Astrocyte (in vitro differentiated cells and primary cell): ENCODE measurements at regions not wholly inside any gene's neighbourhood (a gene's known extent, or its start where the extent isn't known, plus 50 kb on each side); places are given as distances from the start of the nearest gene placed in this dataset.

ENCODE experiments used
- DNase-seq: peaks from one replicate; pipeline ENCODE4 v3.0.0-alpha.2; 2010; ENCODE audit warnings: low read depth
- FAIRE-seq: peaks from 2 replicates; lab custom pipeline; 2011; peaks lifted over from hg19 to GRCh38; lab: Jason Lieb, UNC
- H2AFZ ChIP-seq: 2 replicates; pipeline ENCODE4 v1.6.0; 2012; ENCODE audit warnings: low read depth, low read length, inconsistent platforms
- H3K27ac ChIP-seq: 2 replicates; pipeline ENCODE4 v1.5.1; 2011; ENCODE audit warnings: low read depth, low read length, inconsistent platforms
- H3K27me3 ChIP-seq: 2 replicates; pipeline ENCODE4 v1.6.0; 2011; ENCODE audit warnings: low read length, inconsistent platforms; ENCODE audit not compliant: insufficient read depth
- H3K36me3 ChIP-seq: 2 replicates; pipeline ENCODE4 v1.5.1; 2011; ENCODE audit warnings: low read length, inconsistent platforms; ENCODE audit not compliant: insufficient read depth
- H3K4me1 ChIP-seq: 2 replicates; pipeline ENCODE4 v1.5.1; 2011; ENCODE audit warnings: low read length, inconsistent platforms; ENCODE audit not compliant: insufficient read depth
- H3K4me2 ChIP-seq: 2 replicates; pipeline ENCODE4 v1.6.0; 2012; ENCODE audit warnings: low read length, inconsistent platforms
- H3K4me3 ChIP-seq: 2 replicates; pipeline ENCODE4 v1.5.1; 2011; ENCODE audit warnings: low read depth, mild to moderate bottlenecking, low read length, inconsistent platforms; ENCODE audit not compliant: insufficient read depth
- H3K79me2 ChIP-seq: 2 replicates; pipeline ENCODE4 v1.6.0; 2012; ENCODE audit warnings: mild to moderate bottlenecking, low read length, inconsistent platforms; ENCODE audit not compliant: insufficient read depth
- H3K9ac ChIP-seq: 2 replicates; pipeline ENCODE4 v1.6.0; 2012; ENCODE audit warnings: mild to moderate bottlenecking, low read length, inconsistent platforms
- H3K9me3 ChIP-seq: 2 replicates; pipeline ENCODE4 v1.5.1; 2012; ENCODE audit warnings: low read depth, mild to moderate bottlenecking, low read length, inconsistent platforms; ENCODE audit not compliant: insufficient read depth
- H4K20me1 ChIP-seq: 2 replicates; pipeline ENCODE4 v1.6.0; 2012; ENCODE audit warnings: low read length, inconsistent platforms; ENCODE audit not compliant: insufficient read depth
- H3K27ac Mint-ChIP-seq: one replicate; pipeline ENCODE4 v1.8.0; 2021; ENCODE audit warnings: mild to moderate bottlenecking, mixed read lengths; ENCODE audit not compliant: unreplicated experiment
- H3K27me3 Mint-ChIP-seq: one replicate; pipeline ENCODE4 v1.8.0; 2021; ENCODE audit warnings: low read depth, mixed read lengths; ENCODE audit not compliant: unreplicated experiment
- H3K36me3 Mint-ChIP-seq: one replicate; pipeline ENCODE4 v1.8.0; 2021; ENCODE audit warnings: low read depth, mixed read lengths; ENCODE audit not compliant: unreplicated experiment
- H3K4me1 Mint-ChIP-seq: one replicate; pipeline ENCODE4 v1.8.0; 2021; ENCODE audit warnings: low read depth, mixed read lengths; ENCODE audit not compliant: unreplicated experiment
- H3K4me3 Mint-ChIP-seq: one replicate; pipeline ENCODE4 v1.8.0; 2021; ENCODE audit warnings: mild to moderate bottlenecking, moderate library complexity, mixed read lengths; ENCODE audit not compliant: unreplicated experiment
- H3K9me3 Mint-ChIP-seq: one replicate; pipeline ENCODE4 v1.8.0; 2021; ENCODE audit warnings: mild to moderate bottlenecking, mixed read lengths; ENCODE audit not compliant: unreplicated experiment
- CTCF ChIP-seq: IDR thresholded peaks from 2 replicates; pipeline ENCODE4 v1.5.1; 2011; ENCODE audit warnings: low read depth, mild to moderate bottlenecking, inconsistent platforms, low read length, moderate library complexity; ENCODE audit not compliant: insufficient read depth
- EZH2 ChIP-seq: IDR thresholded peaks from 2 replicates; pipeline ENCODE4 v1.6.1; 2012; ENCODE audit warnings: mild to moderate bottlenecking, low read length, inconsistent platforms; ENCODE audit not compliant: insufficient read depth

DNA sequence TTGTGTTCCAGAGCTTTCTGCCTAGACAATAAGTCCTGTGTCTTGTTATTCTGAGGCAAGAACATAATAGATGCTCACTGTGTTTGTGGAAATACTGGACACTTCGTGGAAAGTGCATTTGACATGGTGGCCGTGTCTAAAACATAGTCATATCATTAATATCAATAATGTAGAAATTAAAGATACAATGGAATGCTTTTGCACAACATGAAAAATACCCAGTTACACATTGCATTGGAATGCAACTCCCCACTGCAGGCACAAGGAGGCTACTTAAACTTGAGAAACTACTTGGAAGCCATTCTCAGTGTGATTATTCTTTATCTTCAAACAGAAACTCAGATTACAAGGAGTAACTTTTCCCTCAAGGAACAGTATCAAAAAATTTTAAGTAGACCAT is 145.3 kb upstream of the ZNF462 start:
- no peaks in the 10 kb centered on the region for H3K79me2 ChIP-seq
- peak overlapping the region; percentile 13 for H2AFZ ChIP-seq
- peak overlapping the region; percentile 42 for H3K4me2 ChIP-seq
- H3K4me3 ChIP-seq: peak overlapping the region; percentile 8
- FAIRE-seq (peak; percentile 9), DNase-seq (peak; percentile 85)
- H3K27me3 ChIP-seq: no peaks in the 10 kb centered on the region
- no peak for TF ChIP-seq CTCF
- no peak for TF ChIP-seq EZH2
- H3K36me3 ChIP-seq: no peaks in the 10 kb centered on the region
- H3K4me1 ChIP-seq: peaks cover 21% of the 10 kb centered on the region
- Mint-ChIP-seq H3K27me3 (no peaks in the 10 kb centered on the region), H3K27ac (peak overlapping the region; percentile 81), H3K4me1 (peaks cover 25% of the 10 kb centered on the region), H3K9me3 (no peaks in the 10 kb centered on the region), H3K36me3 (no peaks in the 10 kb centered on the region), H3K4me3 (no peak overlapping the region)
- H3K27ac ChIP-seq: peak overlapping the region; percentile 55
- no peaks in the 10 kb centered on the region for H3K9me3 ChIP-seq
- H4K20me1 ChIP-seq: no peaks in the 10 kb centered on the region
- no peak overlapping the region for H3K9ac ChIP-seq

GRCh38 chr9:106718936-106719335 is 144.0 kb upstream of the ZNF462 start:
- H3K4me3 Mint-ChIP-seq: peak overlapping the region; percentile 22
- no peaks in the 10 kb centered on the region for H3K9me3 Mint-ChIP-seq
- no peaks in the 10 kb centered on the region for H3K36me3 ChIP-seq
- no peaks in the 10 kb centered on the region for H3K27me3 Mint-ChIP-seq
- H3K27ac Mint-ChIP-seq: peak overlapping the region; percentile 81
- no peak for TF ChIP-seq EZH2
- no peak for TF ChIP-seq CTCF
- no peak overlapping the region for H3K4me3 ChIP-seq
- no peaks in the 10 kb centered on the region for H3K9me3 ChIP-seq
- peak overlapping the region; percentile 48 for H3K4me2 ChIP-seq
- no peaks in the 10 kb centered on the region for H3K27me3 ChIP-seq
- peak overlapping the region; percentile 40 for H2AFZ ChIP-seq
- H4K20me1 ChIP-seq: no peaks in the 10 kb centered on the region
- peaks cover 26% of the 10 kb centered on the region for H3K4me1 Mint-ChIP-seq
- H3K36me3 Mint-ChIP-seq: no peaks in the 10 kb centered on the region
- no peaks in the 10 kb centered on the region for H3K79me2 ChIP-seq
- H3K4me1 ChIP-seq: peaks cover 21% of the 10 kb centered on the region
- H3K9ac ChIP-seq: no peak overlapping the region
- FAIRE-seq (peak; percentile 63), DNase-seq (peak; percentile 58)
- peak overlapping the region; percentile 55 for H3K27ac ChIP-seq

- Histone ChIP-seq H3K79me2 (no peaks in the 10 kb centered on the region), H3K4me1 (peaks cover 21% of the 10 kb centered on the region), H3K27me3 (no peaks in the 10 kb centered on the region), H3K4me3 (no peak overlapping the region), H3K9me3 (no peaks in the 10 kb centered on the region), H3K9ac (no peak overlapping the region), H3K36me3 (no peaks in the 10 kb centered on the region), H2AFZ (no peak overlapping the region), H3K27ac (no peak overlapping the region), H3K4me2 (no peak overlapping the region), H4K20me1 (no peaks in the 10 kb centered on the region)
- H3K27ac Mint-ChIP-seq: no peak overlapping the region
- no peak overlapping the region for H3K4me3 Mint-ChIP-seq
- DNase-seq (no peak), FAIRE-seq (no peak)
- H3K36me3 Mint-ChIP-seq: no peaks in the 10 kb centered on the region
- H3K9me3 Mint-ChIP-seq: no peaks in the 10 kb centered on the region
- peaks cover 37% of the 10 kb centered on the region for H3K4me1 Mint-ChIP-seq
- TF ChIP-seq EZH2: no peak
- TF ChIP-seq CTCF: no peak
- no peaks in the 10 kb centered on the region for H3K27me3 Mint-ChIP-seq
Observed at GRCh38 chr9:106722051-106722753, 140.8 kb upstream of the ZNF462 start.
